ENCODE measurements at regions not wholly inside any gene's neighbourhood (a gene's known extent, or its start where the extent isn't known, plus 50 kb on each side); places are given as distances from the start of the nearest gene placed in this dataset.

GRCh38 chr2:111705711-111706336, 178.2 kb downstream of the ANAPC1 start:
- H3K36me3 ChIP-seq (ENCODE audit: control insufficient read depth, insufficient read depth, low read length), result no peaks in the 10 kb centered on the region
- H3K27me3 ChIP-seq (ENCODE audit: control insufficient read depth, insufficient read depth, low read length), result no peaks in the 10 kb centered on the region
- H3K9me3 ChIP-seq (ENCODE audit: control insufficient read depth, low read depth, low read length), result no peaks in the 10 kb centered on the region
- DNase-seq, result peak; percentile 30 to 66
- no peak overlapping the region for H3K4me3 ChIP-seq (ENCODE audit: low read length)
- WGBS (ENCODE audit: insufficient coverage, low lambda C conversion rate), result no CpG with 5 or more reads among the region's 6 CpGs
- H3K27ac ChIP-seq (ENCODE audit: low read length), result peak overlapping the region; percentile 3
- peaks cover 5% of the 10 kb centered on the region for H3K4me1 ChIP-seq (ENCODE audit: control insufficient read depth, insufficient read depth, low read length)

DNA sequence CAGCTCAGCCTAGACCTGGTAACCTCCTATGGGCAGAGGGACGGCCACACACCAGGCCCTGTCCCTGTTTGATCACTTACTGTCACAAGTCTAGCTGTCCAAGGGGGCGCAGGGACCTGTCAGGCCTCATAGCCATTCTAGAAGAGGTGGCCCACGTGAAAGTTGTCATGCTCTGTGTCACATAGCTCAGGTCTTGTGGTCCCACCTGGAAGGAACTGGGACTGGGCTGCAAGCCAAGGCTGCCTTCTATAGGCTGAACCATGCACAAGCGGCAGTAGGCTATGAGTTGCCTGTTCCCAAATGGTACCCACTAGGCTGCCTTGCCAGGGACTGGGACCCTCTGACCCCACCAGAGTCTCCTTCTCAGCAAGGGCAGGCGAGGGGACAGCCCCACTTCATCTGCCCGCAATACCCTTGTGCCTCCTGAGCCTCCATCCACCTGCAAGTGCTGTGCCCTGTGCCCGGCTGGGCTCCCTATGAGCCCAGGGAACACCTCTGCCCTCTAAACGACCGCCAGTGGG, 177.5 kb downstream of the ANAPC1 start:
- Histone ChIP-seq H3K9me3 (ENCODE audit: control insufficient read depth, low read depth, low read length) (no peaks in the 10 kb centered on the region), H3K27ac (ENCODE audit: low read length) (no peak overlapping the region), H3K36me3 (ENCODE audit: control insufficient read depth, insufficient read depth, low read length) (no peaks in the 10 kb centered on the region), H3K27me3 (ENCODE audit: control insufficient read depth, insufficient read depth, low read length) (no peaks in the 10 kb centered on the region), H3K4me3 (ENCODE audit: low read length) (no peak overlapping the region), H3K4me1 (ENCODE audit: control insufficient read depth, insufficient read depth, low read length) (peaks cover 5% of the 10 kb centered on the region)
- no peak for DNase-seq
- whole genome bisulfite sequencing (ENCODE audit: insufficient coverage, low lambda C conversion rate), result no CpG with 5 or more reads among the region's 9 CpGs

DNA sequence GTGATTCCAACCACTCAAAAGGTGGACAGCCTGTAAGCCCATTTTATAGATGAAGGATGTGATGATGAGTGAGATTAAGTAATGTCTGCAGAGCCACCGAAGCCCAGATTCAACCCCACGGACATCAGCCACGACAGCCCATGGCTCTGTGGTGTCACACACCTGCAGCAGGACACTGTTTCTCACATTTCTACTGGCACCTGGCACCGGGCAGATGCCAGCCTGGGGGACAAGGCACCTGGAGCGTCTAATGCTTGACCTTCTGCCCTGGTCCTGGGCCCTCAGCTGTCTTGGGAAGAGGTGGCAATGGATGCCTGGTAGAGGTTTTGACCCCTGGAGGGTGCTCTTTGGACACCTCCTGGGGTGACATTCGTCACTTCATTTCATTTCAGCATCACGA, 176.3 kb downstream of the ANAPC1 start:
- Histone ChIP-seq H3K27me3 (ENCODE audit: control insufficient read depth, insufficient read depth, low read length) (no peaks in the 10 kb centered on the region), H3K4me3 (ENCODE audit: low read length) (no peak overlapping the region), H3K4me1 (ENCODE audit: control insufficient read depth, insufficient read depth, low read length) (peaks cover 5% of the 10 kb centered on the region), H3K27ac (ENCODE audit: low read length) (no peak overlapping the region), H3K36me3 (ENCODE audit: control insufficient read depth, insufficient read depth, low read length) (no peaks in the 10 kb centered on the region), H3K9me3 (ENCODE audit: control insufficient read depth, low read depth, low read length) (peaks cover 3% of the 10 kb centered on the region)
- DNase-seq, result no peak
- 100% methylated on average over 2 of the region's 7 CpGs for WGBS (ENCODE audit: insufficient coverage, low lambda C conversion rate)

- H3K27me3 ChIP-seq (ENCODE audit: control insufficient read depth, insufficient read depth, low read length), result no peaks in the 10 kb centered on the region
These were observed 175.4 kb downstream of the ANAPC1 start for GRCh38 chr2:111708476-111709180.

GRCh38 chr2:111709321-111709720, 174.7 kb downstream of the ANAPC1 start:
- no peaks in the 10 kb centered on the region for H3K27me3 ChIP-seq (ENCODE audit: control insufficient read depth, insufficient read depth, low read length)
- no peak overlapping the region for H3K27ac ChIP-seq (ENCODE audit: low read length)
- peaks cover 3% of the 10 kb centered on the region for H3K9me3 ChIP-seq (ENCODE audit: control insufficient read depth, low read depth, low read length)
- H3K4me1 ChIP-seq (ENCODE audit: control insufficient read depth, insufficient read depth, low read length), result peaks cover 5% of the 10 kb centered on the region
- DNase-seq, result no peak
- no peak overlapping the region for H3K4me3 ChIP-seq (ENCODE audit: low read length)
- 17% methylated on average over 1 of the region's 3 CpGs for WGBS (ENCODE audit: insufficient coverage, low lambda C conversion rate)
- no peaks in the 10 kb centered on the region for H3K36me3 ChIP-seq (ENCODE audit: control insufficient read depth, insufficient read depth, low read length)

More at GRCh38 chr2:111708476-111709180, 175.4 kb downstream of the ANAPC1 start:
- H3K4me1 ChIP-seq (ENCODE audit: control insufficient read depth, insufficient read depth, low read length), result peaks cover 5% of the 10 kb centered on the region
- H3K27ac ChIP-seq (ENCODE audit: low read length), result no peak overlapping the region
- no peak overlapping the region for H3K4me3 ChIP-seq (ENCODE audit: low read length)
- no peaks in the 10 kb centered on the region for H3K36me3 ChIP-seq (ENCODE audit: control insufficient read depth, insufficient read depth, low read length)
- DNase-seq, result no peak
- H3K9me3 ChIP-seq (ENCODE audit: control insufficient read depth, low read depth, low read length), result peaks cover 3% of the 10 kb centered on the region
- 86% methylated on average over 1 of the region's 4 CpGs for WGBS (ENCODE audit: insufficient coverage, low lambda C conversion rate)

GRCh38 chr2:111710085-111710484, 173.9 kb downstream of the ANAPC1 start:
- H3K9me3 ChIP-seq (ENCODE audit: control insufficient read depth, low read depth, low read length), result peaks cover 3% of the 10 kb centered on the region
- WGBS (ENCODE audit: insufficient coverage, low lambda C conversion rate), result no CpG with 5 or more reads among the region's 6 CpGs
- H3K27ac ChIP-seq (ENCODE audit: low read length), result no peak overlapping the region
- H3K36me3 ChIP-seq (ENCODE audit: control insufficient read depth, insufficient read depth, low read length), result no peaks in the 10 kb centered on the region
- H3K27me3 ChIP-seq (ENCODE audit: control insufficient read depth, insufficient read depth, low read length), result no peaks in the 10 kb centered on the region
- DNase-seq, result no peak
- H3K4me1 ChIP-seq (ENCODE audit: control insufficient read depth, insufficient read depth, low read length), result peaks cover 5% of the 10 kb centered on the region
- no peak overlapping the region for H3K4me3 ChIP-seq (ENCODE audit: low read length)

DNA sequence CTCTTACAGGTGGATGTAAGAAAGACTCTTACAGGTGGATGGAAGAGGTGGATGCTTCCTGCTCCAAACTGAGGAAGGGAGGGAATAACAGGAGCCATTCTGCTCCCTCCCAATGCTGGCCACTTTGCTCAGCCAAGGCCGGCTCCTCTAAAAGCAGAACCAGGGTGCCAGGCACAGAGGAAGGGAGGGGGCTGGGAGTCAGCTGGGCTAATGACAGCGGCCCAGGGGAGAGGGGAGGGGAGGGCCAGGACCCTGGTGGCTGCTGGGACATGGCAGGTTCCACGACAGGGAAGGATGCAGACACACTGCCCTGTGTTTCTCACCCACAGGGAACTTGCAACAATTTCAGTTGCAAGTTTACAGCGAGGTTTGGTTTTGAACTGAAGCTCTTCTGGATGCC, 173.4 kb downstream of the ANAPC1 start:
- Histone ChIP-seq H3K4me1 (ENCODE audit: control insufficient read depth, insufficient read depth, low read length) (peaks cover 5% of the 10 kb centered on the region), H3K27ac (ENCODE audit: low read length) (no peak overlapping the region), H3K9me3 (ENCODE audit: control insufficient read depth, low read depth, low read length) (peaks cover 3% of the 10 kb centered on the region), H3K36me3 (ENCODE audit: control insufficient read depth, insufficient read depth, low read length) (no peaks in the 10 kb centered on the region), H3K4me3 (ENCODE audit: low read length) (no peak overlapping the region), H3K27me3 (ENCODE audit: control insufficient read depth, insufficient read depth, low read length) (no peaks in the 10 kb centered on the region)
- DNase-seq, result no peak
- no CpG with 5 or more reads among the region's 4 CpGs for WGBS (ENCODE audit: insufficient coverage, low lambda C conversion rate)

GRCh38 chr2:111711270-111711669, 172.7 kb downstream of the ANAPC1 start:
- WGBS (ENCODE audit: insufficient coverage, low lambda C conversion rate), result no CpG with 5 or more reads among the region's 4 CpGs
- Histone ChIP-seq H3K36me3 (ENCODE audit: control insufficient read depth, insufficient read depth, low read length) (no peaks in the 10 kb centered on the region), H3K4me3 (ENCODE audit: low read length) (no peak overlapping the region), H3K27me3 (ENCODE audit: control insufficient read depth, insufficient read depth, low read length) (no peaks in the 10 kb centered on the region), H3K9me3 (ENCODE audit: control insufficient read depth, low read depth, low read length) (peaks cover 3% of the 10 kb centered on the region), H3K4me1 (ENCODE audit: control insufficient read depth, insufficient read depth, low read length) (peaks cover under 1% of the 10 kb centered on the region), H3K27ac (ENCODE audit: low read length) (no peak overlapping the region)
- DNase-seq, result no peak

DNA sequence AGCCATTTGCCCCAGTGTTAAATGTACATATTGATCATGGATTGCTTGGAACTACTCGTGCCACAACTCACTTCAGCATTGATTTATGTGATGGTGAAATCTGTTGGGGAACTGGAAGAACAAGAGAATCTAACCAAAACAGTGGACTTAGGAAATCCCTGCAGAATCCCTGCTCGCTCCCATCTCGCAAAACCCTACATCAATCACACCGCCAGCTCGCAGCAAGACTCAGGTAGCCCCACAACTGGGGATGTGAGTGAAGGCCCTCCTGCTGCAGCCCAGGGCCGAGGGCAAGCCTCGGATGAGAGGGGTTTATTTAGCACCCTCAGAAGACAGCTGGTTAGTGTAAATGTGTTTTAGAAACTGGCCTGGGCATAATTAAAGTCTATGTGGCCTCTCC, 171.6 kb downstream of the ANAPC1 start:
- DNase-seq, result peak in 1 of 2 donors; percentile 0
- Histone ChIP-seq H3K27me3 (ENCODE audit: control insufficient read depth, insufficient read depth, low read length) (no peaks in the 10 kb centered on the region), H3K27ac (ENCODE audit: low read length) (no peak overlapping the region), H3K4me3 (ENCODE audit: low read length) (no peak overlapping the region), H3K9me3 (ENCODE audit: control insufficient read depth, low read depth, low read length) (peaks cover 3% of the 10 kb centered on the region), H3K36me3 (ENCODE audit: control insufficient read depth, insufficient read depth, low read length) (no peaks in the 10 kb centered on the region), H3K4me1 (ENCODE audit: control insufficient read depth, insufficient read depth, low read length) (no peaks in the 10 kb centered on the region)
- WGBS (ENCODE audit: insufficient coverage, low lambda C conversion rate), result no CpG with 5 or more reads among the region's 7 CpGs

- Histone ChIP-seq H3K36me3 (ENCODE audit: control insufficient read depth, insufficient read depth, low read length) (no peaks in the 10 kb centered on the region), H3K27ac (ENCODE audit: low read length) (no peak overlapping the region), H3K4me3 (ENCODE audit: low read length) (no peak overlapping the region), H3K4me1 (ENCODE audit: control insufficient read depth, insufficient read depth, low read length) (no peaks in the 10 kb centered on the region), H3K27me3 (ENCODE audit: control insufficient read depth, insufficient read depth, low read length) (no peaks in the 10 kb centered on the region), H3K9me3 (ENCODE audit: control insufficient read depth, low read depth, low read length) (peaks cover 3% of the 10 kb centered on the region)
- whole genome bisulfite sequencing (ENCODE audit: insufficient coverage, low lambda C conversion rate), result 100% methylated on average over 1 of the region's 5 CpGs
- DNase-seq, result no peak
These were observed 171.0 kb downstream of the ANAPC1 start for GRCh38 chr2:111712940-111713515.
